ENCODE measurements at regions not wholly inside any gene's neighbourhood (a gene's known extent, or its start where the extent isn't known, plus 50 kb on each side); places are given as distances from the start of the nearest gene placed in this dataset.
A peak's percentile ranks its signal among the peaks of the same experiment; 100 is the strongest.
"Not testable (repeated sequence)": the region's sequence is repeated elsewhere in the genome, so short reads cannot be mapped to it uniquely, and the experiment has no call there.

DNA sequence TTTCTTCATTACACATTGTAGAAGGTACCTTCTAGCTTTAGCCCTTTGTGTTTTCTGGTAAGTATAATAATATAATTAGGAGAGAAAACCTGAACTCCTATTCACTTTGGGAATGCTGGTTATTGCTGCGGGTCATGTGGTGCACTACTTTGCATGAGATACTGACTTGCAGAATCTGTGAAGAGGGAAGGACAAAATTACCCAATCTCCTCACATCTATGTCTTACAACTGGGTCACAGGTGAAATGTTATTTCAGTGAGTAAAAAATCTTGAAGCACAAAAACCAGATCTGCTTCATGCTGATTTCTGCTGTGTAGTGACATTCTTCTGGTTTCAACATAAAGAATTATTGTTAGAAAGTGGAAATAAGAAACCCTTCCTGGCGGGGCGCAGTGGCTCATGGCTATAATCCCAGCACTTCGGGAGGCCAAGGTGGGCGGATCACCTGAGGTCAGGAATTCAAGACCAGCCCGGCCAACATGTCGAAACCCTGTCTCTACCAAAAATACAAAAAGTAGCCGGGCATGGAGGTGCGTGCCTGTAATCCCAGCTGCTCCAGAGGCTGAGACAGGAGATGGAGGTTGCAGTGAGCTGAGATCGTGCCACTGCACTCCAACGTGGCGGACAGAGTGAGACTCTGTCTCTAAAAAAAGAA, 211.0 kb upstream of the REG3G start:
- H3K9me3 ChIP-seq = no peaks in the 10 kb centered on the region
- DNase-seq (ENCODE audit: low spot score in 2 of 2) = peak in 1 of 2 donors; percentile 19
- H3K4me1 ChIP-seq = no peaks in the 10 kb centered on the region
- peak overlapping the region in 1 of 3 donors; percentile 8 for H3K4me3 ChIP-seq
- no peak overlapping the region for H3K27ac ChIP-seq
- no peaks in the 10 kb centered on the region for H3K27me3 ChIP-seq
- intact Hi-C loops (cut with DNase I; ENCODE audit: low total_unique reads) = no loop called here
- no peaks in the 10 kb centered on the region for H3K36me3 ChIP-seq
- TF ChIP-seq POLR2AphosphoS5 (IDR thresholded peaks at IDR 0.05) (no peak), POLR2A (IDR thresholded peaks at IDR 0.05) (no peak)
- TF ChIP-seq, protein P1, sequence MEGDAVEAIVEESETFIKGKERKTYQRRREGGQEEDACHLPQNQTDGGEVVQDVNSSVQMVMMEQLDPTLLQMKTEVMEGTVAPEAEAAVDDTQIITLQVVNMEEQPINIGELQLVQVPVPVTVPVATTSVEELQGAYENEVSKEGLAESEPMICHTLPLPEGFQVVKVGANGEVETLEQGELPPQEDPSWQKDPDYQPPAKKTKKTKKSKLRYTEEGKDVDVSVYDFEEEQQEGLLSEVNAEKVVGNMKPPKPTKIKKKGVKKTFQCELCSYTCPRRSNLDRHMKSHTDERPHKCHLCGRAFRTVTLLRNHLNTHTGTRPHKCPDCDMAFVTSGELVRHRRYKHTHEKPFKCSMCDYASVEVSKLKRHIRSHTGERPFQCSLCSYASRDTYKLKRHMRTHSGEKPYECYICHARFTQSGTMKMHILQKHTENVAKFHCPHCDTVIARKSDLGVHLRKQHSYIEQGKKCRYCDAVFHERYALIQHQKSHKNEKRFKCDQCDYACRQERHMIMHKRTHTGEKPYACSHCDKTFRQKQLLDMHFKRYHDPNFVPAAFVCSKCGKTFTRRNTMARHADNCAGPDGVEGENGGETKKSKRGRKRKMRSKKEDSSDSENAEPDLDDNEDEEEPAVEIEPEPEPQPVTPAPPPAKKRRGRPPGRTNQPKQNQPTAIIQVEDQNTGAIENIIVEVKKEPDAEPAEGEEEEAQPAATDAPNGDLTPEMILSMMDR (IDR thresholded peaks at IDR 0.05) = no peak

DNA sequence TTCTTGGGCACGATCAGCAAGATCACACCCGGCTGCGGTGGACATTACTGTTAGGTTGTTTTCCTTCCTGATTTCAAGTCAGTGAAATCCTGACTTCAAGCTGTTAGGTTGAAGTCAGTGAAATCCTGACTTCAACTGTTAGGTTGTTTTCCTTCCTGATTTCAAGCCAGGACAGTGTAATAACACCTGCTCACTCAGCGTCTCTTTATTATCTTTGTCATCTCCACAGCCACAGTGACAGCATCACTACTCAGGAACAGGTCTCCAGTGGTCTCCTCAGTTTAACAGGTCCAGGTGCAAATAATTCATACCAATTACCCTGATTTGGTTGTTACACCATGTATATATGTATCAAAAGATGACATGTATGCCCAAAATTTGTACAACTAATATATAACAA, 208.1 kb upstream of the REG3G start:
- no peaks in the 10 kb centered on the region for H3K9me3 ChIP-seq
- no peak overlapping the region for H3K27ac ChIP-seq
- DNase-seq (ENCODE audit: low spot score in 2 of 2) = no peak
- H3K36me3 ChIP-seq = no peaks in the 10 kb centered on the region
- no peak overlapping the region for H3K4me3 ChIP-seq
- H3K4me1 ChIP-seq = no peaks in the 10 kb centered on the region
- TF ChIP-seq, protein P1 (IDR thresholded peaks at IDR 0.05) = no peak
- TF ChIP-seq POLR2A (IDR thresholded peaks at IDR 0.05) = no peak
- TF ChIP-seq POLR2AphosphoS5 (IDR thresholded peaks at IDR 0.05) = no peak
- intact Hi-C loops (cut with DNase I; ENCODE audit: low total_unique reads) = no loop called here
- no peaks in the 10 kb centered on the region for H3K27me3 ChIP-seq

DNA sequence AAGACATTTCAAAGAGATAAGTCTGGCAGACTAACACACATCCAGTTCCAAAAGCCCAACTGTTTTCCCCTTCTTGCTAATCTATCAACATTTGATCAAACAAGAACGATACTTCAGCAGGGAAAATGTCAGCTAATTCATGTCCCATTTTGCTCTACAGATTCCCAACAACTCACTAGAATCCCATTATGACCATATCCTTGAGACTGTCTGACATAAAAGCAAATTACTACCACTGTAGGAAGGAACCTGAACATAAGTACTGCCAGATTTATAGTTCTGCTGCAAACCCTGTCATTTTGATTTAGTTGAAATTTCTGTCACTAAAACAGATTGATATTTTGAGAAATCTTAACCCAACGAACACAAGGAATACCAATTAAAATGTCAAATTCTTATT, 193.0 kb upstream of the REG3G start:
- DNase-seq (ENCODE audit: low spot score in 2 of 2) = no peak
- Histone ChIP-seq H3K4me3 (no peak overlapping the region), H3K4me1 (no peaks in the 10 kb centered on the region), H3K9me3 (no peaks in the 10 kb centered on the region), H3K36me3 (no peaks in the 10 kb centered on the region), H3K27me3 (no peaks in the 10 kb centered on the region), H3K27ac (no peak overlapping the region)
- TF ChIP-seq POLR2A (IDR thresholded peaks at IDR 0.05) (no peak), POLR2AphosphoS5 (IDR thresholded peaks at IDR 0.05) (no peak)
- TF ChIP-seq, protein P1 (IDR thresholded peaks at IDR 0.05) = no peak
- intact Hi-C loops (cut with DNase I; ENCODE audit: low total_unique reads) = no loop called here

DNA sequence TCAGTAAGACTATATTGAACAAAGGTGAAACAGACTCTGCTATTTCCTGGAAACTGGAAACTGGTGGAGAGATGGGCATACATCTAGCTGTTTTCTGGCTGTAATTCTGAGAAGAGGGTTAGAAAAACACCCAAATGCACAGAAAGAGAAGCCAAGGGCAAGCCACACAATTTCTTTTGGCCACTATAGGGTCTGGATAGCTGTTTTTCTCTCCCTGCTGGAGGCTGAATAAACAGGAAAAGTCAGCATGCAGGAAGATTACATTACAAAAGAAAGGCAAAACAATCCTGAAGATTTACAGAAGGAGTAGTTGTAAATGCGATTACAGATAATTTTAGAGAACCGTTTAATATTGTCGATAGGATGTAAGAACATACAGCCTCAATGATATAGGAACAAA, 186.2 kb upstream of the REG3G start:
- no peak for TF ChIP-seq POLR2A (IDR thresholded peaks at IDR 0.05)
- TF ChIP-seq POLR2AphosphoS5 (IDR thresholded peaks at IDR 0.05) = no peak
- TF ChIP-seq, protein P1 (IDR thresholded peaks at IDR 0.05) = no peak
- Histone ChIP-seq H3K9me3 (no peaks in the 10 kb centered on the region), H3K4me1 (no peaks in the 10 kb centered on the region), H3K27me3 (no peaks in the 10 kb centered on the region), H3K36me3 (no peaks in the 10 kb centered on the region), H3K4me3 (no peak overlapping the region), H3K27ac (no peak overlapping the region)
- intact Hi-C loops (cut with DNase I; ENCODE audit: low total_unique reads) = no loop called here
- no peak for DNase-seq (ENCODE audit: low spot score in 2 of 2)

DNA sequence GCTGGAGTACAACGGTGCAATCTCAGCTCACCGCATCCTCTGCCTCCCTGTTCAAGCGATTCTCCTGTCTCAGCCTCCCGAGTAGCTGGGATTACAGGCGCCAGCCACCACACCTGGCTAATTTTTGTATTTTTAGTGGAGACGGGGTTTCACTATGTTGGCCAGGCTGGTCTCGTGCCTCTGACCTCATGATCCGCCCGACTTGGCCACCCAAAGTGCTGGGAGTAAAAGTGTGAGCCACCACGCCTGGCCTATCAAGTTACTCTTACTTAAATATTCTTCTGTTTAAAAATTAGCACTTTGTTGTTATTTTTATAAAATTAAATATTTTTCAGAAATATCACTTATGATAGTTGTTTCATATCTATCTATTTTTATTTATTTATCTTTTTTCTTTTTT, 185.2 kb upstream of the REG3G start:
- DNase-seq (ENCODE audit: low spot score in 2 of 2); H3K9me3 ChIP-seq; H3K4me1 ChIP-seq; H3K27ac ChIP-seq; H3K27me3 ChIP-seq; intact Hi-C loops (cut with DNase I; ENCODE audit: low total_unique reads); H3K4me3 ChIP-seq; H3K36me3 ChIP-seq: not testable (repeated sequence)
